CMK (cell line): ENCODE measurements at regions not wholly inside any gene's neighbourhood (a gene's known extent, or its start where the extent isn't known, plus 50 kb on each side); places are given as distances from the start of the nearest gene placed in this dataset.
"Not testable (repeated sequence)": the region's sequence is repeated elsewhere in the genome, so short reads cannot be mapped to it uniquely, and the experiment has no call there.

Experiments used
- DNase-seq: peaks from one replicate; pipeline ENCODE4 v3.0.0-alpha.2; 2010; ENCODE audit warnings: low read depth

DNA sequence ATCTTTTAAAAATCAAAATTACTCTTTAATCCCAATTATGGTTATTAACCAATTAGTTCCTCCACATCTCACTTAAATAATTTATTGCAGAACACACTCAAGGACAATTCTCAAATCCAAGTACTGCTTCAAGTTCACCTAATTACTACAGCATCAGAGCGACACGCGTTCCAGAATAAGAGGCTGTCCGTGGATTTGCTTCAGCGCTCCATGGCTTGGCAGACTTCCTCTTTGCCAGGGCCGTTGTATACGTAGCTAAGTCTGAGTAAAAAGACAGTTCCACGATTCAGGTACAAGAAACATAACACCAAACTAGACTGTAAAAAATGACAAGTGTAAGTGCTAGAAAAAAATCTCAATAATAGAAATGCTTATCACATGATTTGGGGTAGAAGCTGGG lies 153.2 kb upstream of the MYT1L start:
- DNase-seq = no peak

- DNase-seq = no peak
Observed at GRCh38 chr2:2482851-2483250, 151.8 kb upstream of the MYT1L start.

DNA sequence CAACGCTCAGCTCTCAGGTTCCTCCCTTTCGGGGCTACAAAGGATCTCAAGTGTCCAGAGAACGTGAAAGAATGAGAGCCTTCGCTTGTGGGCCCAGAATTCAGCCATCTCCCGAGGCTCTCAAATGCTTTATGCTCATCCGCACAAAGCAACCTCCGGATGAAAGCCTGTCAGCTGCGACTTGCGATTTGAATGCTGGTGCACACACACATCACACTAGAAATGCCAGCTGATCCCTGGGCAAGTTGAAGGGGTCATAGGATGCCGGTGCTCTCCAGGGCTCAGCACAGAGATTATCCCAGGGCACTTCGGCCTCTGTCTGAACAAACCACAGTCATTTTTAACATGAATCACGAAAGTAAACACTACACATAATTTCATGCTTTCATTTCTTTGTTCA lies 141.8 kb upstream of the MYT1L start:
- no peak for DNase-seq

DNA sequence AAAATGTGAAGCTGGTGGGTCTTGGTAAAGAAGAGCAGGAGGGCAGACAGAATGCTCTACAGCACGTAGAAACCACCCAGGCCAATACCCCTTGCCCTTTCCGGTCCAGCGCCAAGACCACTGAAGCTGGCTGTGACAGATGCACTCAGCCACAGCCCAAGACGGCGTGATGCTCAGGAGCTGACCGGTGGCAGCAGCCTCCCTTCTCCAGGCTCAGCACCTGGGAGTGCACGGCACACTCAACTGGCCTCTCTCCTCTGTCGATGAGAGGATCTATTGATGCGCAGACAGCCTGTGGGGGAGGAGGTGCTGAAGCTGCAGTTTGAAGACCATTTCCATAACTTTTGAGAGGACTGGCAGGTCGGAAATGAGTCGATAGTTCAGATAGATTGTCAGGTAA lies 141.0 kb upstream of the MYT1L start:
- no peak for DNase-seq

GRCh38 chr2:2466534-2466933 lies 135.5 kb upstream of the MYT1L start:
- no peak for DNase-seq

- no peak for DNase-seq
Observed at GRCh38 chr2:2464643-2465042, 133.6 kb upstream of the MYT1L start.

DNA sequence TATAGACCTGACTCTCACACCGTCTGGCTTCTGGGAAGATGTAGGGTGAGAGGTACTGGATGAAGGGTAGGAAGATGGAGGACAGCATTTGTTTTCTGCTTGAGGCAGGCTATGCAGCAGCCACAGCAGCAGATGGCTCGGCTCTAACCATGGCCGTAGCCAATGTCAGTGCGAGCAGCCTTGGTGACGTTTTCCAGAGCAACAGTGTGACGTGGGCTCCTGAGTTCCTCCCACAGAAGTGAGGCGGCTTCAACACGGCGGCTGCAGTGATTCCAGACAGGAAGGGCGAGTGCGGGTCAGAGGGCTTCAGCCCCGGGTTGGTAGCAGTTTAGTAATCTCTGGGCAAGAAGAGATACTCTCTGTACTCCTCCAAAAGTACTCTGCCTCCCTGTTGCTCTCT lies 133.0 kb upstream of the MYT1L start:
- DNase-seq = no peak

- DNase-seq = no peak
Observed at GRCh38 chr2:2456721-2457120, 125.6 kb upstream of the MYT1L start.

GRCh38 chr2:2455151-2455550 lies 124.1 kb upstream of the MYT1L start:
- no peak for DNase-seq

- DNase-seq = no peak
Observed at GRCh38 chr2:2452961-2453360, 121.9 kb upstream of the MYT1L start.

- not testable (repeated sequence) for DNase-seq
Observed at GRCh38 chr2:2451275-2451674, 120.2 kb upstream of the MYT1L start.

- no peak for DNase-seq
Observed at GRCh38 chr2:2448178-2448577, 117.1 kb upstream of the MYT1L start.

- DNase-seq = no peak
Observed at GRCh38 chr2:2422621-2423020, 91.5 kb upstream of the MYT1L start.

DNA sequence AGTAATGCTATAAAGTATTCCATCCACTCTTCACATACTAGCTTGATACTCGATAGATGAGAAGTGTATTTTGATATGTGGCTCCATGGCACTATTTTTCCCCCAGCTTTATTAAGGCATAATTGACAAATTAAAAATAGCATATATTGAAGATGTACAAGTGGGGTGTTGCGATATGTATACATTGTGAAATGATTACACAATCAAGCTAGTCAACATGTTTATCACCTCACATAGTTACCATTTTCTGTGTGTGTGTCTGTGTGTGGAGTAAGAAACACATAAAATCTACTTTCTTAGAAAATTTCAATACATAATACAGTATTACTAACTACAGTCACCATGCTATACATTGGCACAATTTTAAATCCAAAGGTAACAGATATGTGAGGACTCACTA lies 82.5 kb upstream of the MYT1L start:
- DNase-seq = no peak

DNA sequence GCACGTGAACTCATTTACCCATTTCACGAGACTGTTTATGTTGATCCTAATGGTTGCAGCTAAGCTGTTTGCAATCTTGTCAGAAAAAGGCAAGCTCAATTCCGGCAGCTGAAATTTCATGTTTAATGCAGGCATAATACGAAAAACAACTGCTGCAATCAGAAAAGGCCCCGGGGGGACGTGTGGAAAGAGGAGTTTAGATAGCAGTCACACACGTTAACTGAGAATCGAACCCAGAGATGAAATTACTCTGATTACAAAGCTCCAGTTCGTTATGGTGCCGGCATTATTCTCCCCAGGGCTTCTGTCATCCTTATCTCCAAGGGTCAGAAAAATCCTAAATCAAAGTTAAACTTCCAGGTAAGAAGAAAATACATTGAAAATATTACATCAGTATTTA lies 79.9 kb upstream of the MYT1L start:
- no peak for DNase-seq

GRCh38 chr2:2409481-2409880 lies 78.4 kb upstream of the MYT1L start:
- no peak for DNase-seq

DNA sequence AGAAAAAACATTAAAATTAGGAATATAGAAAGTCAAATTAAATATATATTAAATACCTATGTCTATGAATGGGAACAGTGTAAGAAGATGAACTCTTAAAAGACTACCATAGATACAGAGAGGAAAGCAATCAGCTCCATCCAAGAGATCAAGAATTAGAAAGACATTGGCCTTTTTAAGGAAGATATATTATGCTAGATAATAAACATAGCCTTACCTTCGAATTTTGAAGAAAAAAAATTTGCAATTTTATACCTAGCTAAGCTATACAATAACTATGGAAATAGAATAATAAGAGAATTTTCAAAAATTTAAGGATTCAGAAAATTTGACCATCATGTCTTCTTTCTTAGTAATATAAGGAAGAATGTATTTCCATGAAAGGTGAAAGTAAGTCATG lies 74.7 kb upstream of the MYT1L start:
- no peak for DNase-seq

DNA sequence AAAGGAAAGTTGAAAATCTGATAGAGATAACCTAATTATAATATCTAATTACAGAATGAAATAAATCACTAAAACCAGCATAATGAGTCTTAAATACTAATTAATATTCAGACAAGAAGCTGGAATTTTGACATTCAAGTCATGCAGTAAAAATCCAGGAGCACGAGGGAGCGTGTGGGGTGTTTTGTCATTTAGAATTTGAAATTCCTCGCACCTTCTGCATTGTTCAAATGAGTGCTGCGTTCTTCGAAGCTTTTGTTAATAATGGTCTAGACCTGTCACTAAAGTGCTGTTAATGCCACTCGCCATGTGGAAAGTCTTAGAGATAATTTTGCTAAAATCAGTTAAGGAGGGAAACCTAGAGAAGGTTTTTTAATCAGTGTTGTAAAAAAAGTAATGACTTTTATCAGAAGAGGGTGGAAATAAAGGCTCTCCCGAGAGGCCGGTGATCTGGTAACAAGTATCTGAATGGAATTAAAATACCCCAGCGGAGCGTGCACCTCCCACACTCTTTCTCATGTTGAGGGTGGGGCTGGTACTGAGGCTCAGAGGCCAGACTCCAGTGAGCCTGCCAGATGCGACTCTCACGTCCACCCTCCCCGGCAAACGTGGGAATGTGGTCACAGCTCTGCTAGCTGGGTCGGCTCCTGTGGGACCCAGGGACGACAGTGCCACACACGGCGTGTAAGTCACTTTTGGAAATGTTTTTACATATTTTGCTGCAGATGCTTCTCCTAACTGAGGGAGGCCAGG lies 69.4 kb upstream of the MYT1L start:
- no peak for DNase-seq

DNA sequence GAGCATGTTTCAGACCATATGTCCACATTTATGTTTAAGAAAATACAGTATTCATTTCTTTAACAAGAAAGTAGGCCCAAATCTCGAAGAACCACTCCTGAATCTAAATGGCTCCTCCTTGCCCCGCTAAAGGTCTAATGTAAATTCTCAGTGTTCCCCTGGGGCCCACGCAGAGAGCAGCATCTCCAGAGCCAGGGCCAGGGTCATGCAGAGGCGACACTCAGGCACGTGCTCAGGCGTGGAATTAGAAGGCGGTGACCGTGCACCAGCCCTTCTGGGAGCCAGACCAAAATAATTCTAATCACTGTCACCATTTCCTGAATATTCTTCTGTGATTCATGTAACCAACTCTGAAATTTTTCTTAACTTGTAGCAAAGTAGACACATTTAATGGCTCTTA lies 68.3 kb upstream of the MYT1L start:
- DNase-seq = no peak

DNA sequence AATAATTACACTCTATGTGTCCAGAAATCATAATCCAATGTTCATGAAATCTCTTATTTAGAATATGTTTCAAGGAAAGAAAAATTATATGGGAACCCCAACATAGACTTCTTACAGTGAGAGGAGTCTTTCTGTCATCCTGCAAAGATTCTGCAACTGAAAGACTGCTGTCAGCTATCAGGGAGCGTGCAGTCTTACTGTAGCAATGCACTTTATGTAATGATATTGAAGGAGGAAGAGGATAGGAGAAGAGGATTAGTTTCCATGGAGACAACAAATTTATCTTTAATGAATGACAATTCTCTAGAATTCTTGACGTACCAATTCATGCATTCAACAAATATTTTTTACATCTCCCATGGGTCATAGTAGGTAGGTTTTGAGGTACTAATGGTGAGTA lies 61.3 kb upstream of the MYT1L start:
- no peak for DNase-seq

DNA sequence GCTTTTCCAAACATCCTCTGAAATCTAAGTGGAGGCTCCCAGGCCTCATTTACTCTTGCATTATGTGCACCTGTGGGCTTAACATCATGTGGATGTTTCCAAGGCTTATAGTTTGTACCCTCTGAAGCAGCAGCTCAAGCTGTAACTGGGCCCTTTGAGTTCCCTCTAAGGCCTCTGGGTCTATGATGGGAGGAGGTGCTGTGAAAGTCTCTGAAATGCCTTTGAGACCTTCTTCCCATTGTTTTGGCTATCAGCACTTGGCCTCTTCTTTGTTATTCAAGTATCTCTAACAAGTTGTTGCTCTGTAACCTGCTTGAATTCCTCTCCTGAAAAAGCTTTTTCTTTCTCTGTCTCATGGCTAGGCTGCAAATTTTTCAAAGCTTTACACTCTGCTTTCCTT lies 58.1 kb upstream of the MYT1L start:
- no peak for DNase-seq
